ENCODE measurements at regions not wholly inside any gene's neighbourhood (a gene's known extent, or its start where the extent isn't known, plus 50 kb on each side); places are given as distances from the start of the nearest gene placed in this dataset.

- DNase-seq (ENCODE audit: low read depth in 1 of 2, low spot score in 1 of 2), result no peak
- in situ Hi-C loops (cut with HindIII; ENCODE audit: low pct_unique_long_range_greater_than_20kb, low sequenced_read_pairs), result no loop called here
- TF ChIP-seq JUND (IDR thresholded peaks at IDR 0.05; ENCODE audit: low read depth), result no peak
These were observed 68.4 kb upstream of the SMARCA2 start for GRCh38 chr9:1946526-1947283.

- no peak for DNase-seq (ENCODE audit: low read depth in 1 of 2, low spot score in 1 of 2)
- no peak for TF ChIP-seq JUND (IDR thresholded peaks at IDR 0.05; ENCODE audit: low read depth)
- in situ Hi-C loops (cut with HindIII; ENCODE audit: low pct_unique_long_range_greater_than_20kb, low sequenced_read_pairs), result no loop called here
These were observed 67.7 kb upstream of the SMARCA2 start for GRCh38 chr9:1947438-1947837.

GRCh38 chr9:1948541-1948940, 66.6 kb upstream of the SMARCA2 start:
- no peak for DNase-seq (ENCODE audit: low read depth in 1 of 2, low spot score in 1 of 2)
- no peak for TF ChIP-seq JUND (IDR thresholded peaks at IDR 0.05; ENCODE audit: low read depth)
- in situ Hi-C loops (cut with HindIII; ENCODE audit: low pct_unique_long_range_greater_than_20kb, low sequenced_read_pairs), result no loop called here

- TF ChIP-seq JUND (IDR thresholded peaks at IDR 0.05; ENCODE audit: low read depth), result no peak
- DNase-seq (ENCODE audit: low read depth in 1 of 2, low spot score in 1 of 2), result no peak
- in situ Hi-C loops (cut with HindIII; ENCODE audit: low pct_unique_long_range_greater_than_20kb, low sequenced_read_pairs), result no loop called here
These were observed 63.7 kb upstream of the SMARCA2 start for GRCh38 chr9:1951446-1951845.

- in situ Hi-C loops (cut with HindIII; ENCODE audit: low pct_unique_long_range_greater_than_20kb, low sequenced_read_pairs), result no loop called here
- no peak for TF ChIP-seq JUND (IDR thresholded peaks at IDR 0.05; ENCODE audit: low read depth)
- DNase-seq (ENCODE audit: low read depth in 1 of 2, low spot score in 1 of 2), result no peak
These were observed 63.1 kb upstream of the SMARCA2 start for GRCh38 chr9:1952001-1952400.

- no peak for TF ChIP-seq JUND (IDR thresholded peaks at IDR 0.05; ENCODE audit: low read depth)
- no peak for DNase-seq (ENCODE audit: low read depth in 1 of 2, low spot score in 1 of 2)
- in situ Hi-C loops (cut with HindIII; ENCODE audit: low pct_unique_long_range_greater_than_20kb, low sequenced_read_pairs), result no loop called here
These were observed 60.9 kb upstream of the SMARCA2 start for GRCh38 chr9:1954238-1954637.

- DNase-seq (ENCODE audit: low read depth in 1 of 2, low spot score in 1 of 2), result no peak
- in situ Hi-C loops (cut with HindIII; ENCODE audit: low pct_unique_long_range_greater_than_20kb, low sequenced_read_pairs), result no loop called here
- no peak for TF ChIP-seq JUND (IDR thresholded peaks at IDR 0.05; ENCODE audit: low read depth)
These were observed 58.2 kb upstream of the SMARCA2 start for GRCh38 chr9:1956958-1957357.

GRCh38 chr9:1957856-1958255, 57.3 kb upstream of the SMARCA2 start:
- in situ Hi-C loops (cut with HindIII; ENCODE audit: low pct_unique_long_range_greater_than_20kb, low sequenced_read_pairs), result no loop called here
- no peak for DNase-seq (ENCODE audit: low read depth in 1 of 2, low spot score in 1 of 2)
- TF ChIP-seq JUND (IDR thresholded peaks at IDR 0.05; ENCODE audit: low read depth), result no peak

- no peak for DNase-seq (ENCODE audit: low read depth in 1 of 2, low spot score in 1 of 2)
- no peak for TF ChIP-seq JUND (IDR thresholded peaks at IDR 0.05; ENCODE audit: low read depth)
- in situ Hi-C loops (cut with HindIII; ENCODE audit: low pct_unique_long_range_greater_than_20kb, low sequenced_read_pairs), result no loop called here
These were observed 55.8 kb upstream of the SMARCA2 start for GRCh38 chr9:1959371-1959770.

- no peak for DNase-seq (ENCODE audit: low read depth in 1 of 2, low spot score in 1 of 2)
- no peak for TF ChIP-seq JUND (IDR thresholded peaks at IDR 0.05; ENCODE audit: low read depth)
- in situ Hi-C loops (cut with HindIII; ENCODE audit: low pct_unique_long_range_greater_than_20kb, low sequenced_read_pairs), result no loop called here
These were observed 54.7 kb upstream of the SMARCA2 start for GRCh38 chr9:1960342-1961042.

- no peak for DNase-seq (ENCODE audit: low read depth in 1 of 2, low spot score in 1 of 2)
These were observed 53.0 kb upstream of the SMARCA2 start for GRCh38 chr9:1962122-1962521.

GRCh38 chr9:1962588-1963106, 52.5 kb upstream of the SMARCA2 start:
- in situ Hi-C loops (cut with HindIII; ENCODE audit: low pct_unique_long_range_greater_than_20kb, low sequenced_read_pairs), result no loop called here
- no peak for DNase-seq (ENCODE audit: low read depth in 1 of 2, low spot score in 1 of 2)
- no peak for TF ChIP-seq JUND (IDR thresholded peaks at IDR 0.05; ENCODE audit: low read depth)

More at GRCh38 chr9:1962122-1962521, 53.0 kb upstream of the SMARCA2 start:
- in situ Hi-C loops (cut with HindIII; ENCODE audit: low pct_unique_long_range_greater_than_20kb, low sequenced_read_pairs), result no loop called here
- no peak for TF ChIP-seq JUND (IDR thresholded peaks at IDR 0.05; ENCODE audit: low read depth)

- TF ChIP-seq JUND (IDR thresholded peaks at IDR 0.05; ENCODE audit: low read depth), result no peak
- in situ Hi-C loops (cut with HindIII; ENCODE audit: low pct_unique_long_range_greater_than_20kb, low sequenced_read_pairs), result no loop called here
- DNase-seq (ENCODE audit: low read depth in 1 of 2, low spot score in 1 of 2), result no peak
These were observed 51.1 kb upstream of the SMARCA2 start for GRCh38 chr9:1964093-1964492.

Data from T47D (cell line).